ENCODE measurements at regions not wholly inside any gene's neighbourhood (a gene's known extent, or its start where the extent isn't known, plus 50 kb on each side); places are given as distances from the start of the nearest gene placed in this dataset.

DNA sequence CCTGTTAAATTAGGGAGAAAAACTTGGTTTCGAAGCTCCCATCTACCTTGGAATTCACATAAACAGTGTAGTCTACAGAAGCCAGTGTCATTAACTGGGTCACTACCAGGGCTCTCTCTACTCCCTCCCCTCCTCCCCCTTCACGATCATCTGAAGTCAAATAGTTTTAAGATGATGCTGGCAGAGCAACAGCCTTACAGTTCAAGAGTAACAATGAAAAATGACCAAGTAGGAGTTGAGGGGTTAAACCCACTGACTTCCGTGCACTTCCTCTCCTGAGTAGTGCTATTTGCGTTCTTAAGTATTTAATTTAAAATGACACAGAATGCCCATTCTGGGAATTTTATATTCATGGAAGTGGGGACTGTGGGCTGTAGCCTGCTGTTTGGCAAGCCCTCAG is 236.9 kb downstream of the SIPA1L2 start:
- 45 to 65% methylated on average over 4 of the region's 4 CpGs for WGBS, 2 donors
- intact Hi-C loops (cut with DNase I): no loop called here
- Histone ChIP-seq H3K27me3 (no peaks in the 10 kb centered on the region), H3K4me3 (no peak overlapping the region), H3K27ac (no peak overlapping the region), H3K4me1 (peaks cover 0 to 20% (median 0%) of the 10 kb centered on the region in 3 donors), H3K36me3 (peaks cover 0 to 23% (median 0%) of the 10 kb centered on the region in 3 donors), H3K9me3 (no peaks in the 10 kb centered on the region)
- TF ChIP-seq, protein P1, sequence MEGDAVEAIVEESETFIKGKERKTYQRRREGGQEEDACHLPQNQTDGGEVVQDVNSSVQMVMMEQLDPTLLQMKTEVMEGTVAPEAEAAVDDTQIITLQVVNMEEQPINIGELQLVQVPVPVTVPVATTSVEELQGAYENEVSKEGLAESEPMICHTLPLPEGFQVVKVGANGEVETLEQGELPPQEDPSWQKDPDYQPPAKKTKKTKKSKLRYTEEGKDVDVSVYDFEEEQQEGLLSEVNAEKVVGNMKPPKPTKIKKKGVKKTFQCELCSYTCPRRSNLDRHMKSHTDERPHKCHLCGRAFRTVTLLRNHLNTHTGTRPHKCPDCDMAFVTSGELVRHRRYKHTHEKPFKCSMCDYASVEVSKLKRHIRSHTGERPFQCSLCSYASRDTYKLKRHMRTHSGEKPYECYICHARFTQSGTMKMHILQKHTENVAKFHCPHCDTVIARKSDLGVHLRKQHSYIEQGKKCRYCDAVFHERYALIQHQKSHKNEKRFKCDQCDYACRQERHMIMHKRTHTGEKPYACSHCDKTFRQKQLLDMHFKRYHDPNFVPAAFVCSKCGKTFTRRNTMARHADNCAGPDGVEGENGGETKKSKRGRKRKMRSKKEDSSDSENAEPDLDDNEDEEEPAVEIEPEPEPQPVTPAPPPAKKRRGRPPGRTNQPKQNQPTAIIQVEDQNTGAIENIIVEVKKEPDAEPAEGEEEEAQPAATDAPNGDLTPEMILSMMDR (IDR thresholded peaks at IDR 0.05): no peak
- no peak for TF ChIP-seq POLR2A (IDR thresholded peaks at IDR 0.05)
- no peak for DNase-seq

DNA sequence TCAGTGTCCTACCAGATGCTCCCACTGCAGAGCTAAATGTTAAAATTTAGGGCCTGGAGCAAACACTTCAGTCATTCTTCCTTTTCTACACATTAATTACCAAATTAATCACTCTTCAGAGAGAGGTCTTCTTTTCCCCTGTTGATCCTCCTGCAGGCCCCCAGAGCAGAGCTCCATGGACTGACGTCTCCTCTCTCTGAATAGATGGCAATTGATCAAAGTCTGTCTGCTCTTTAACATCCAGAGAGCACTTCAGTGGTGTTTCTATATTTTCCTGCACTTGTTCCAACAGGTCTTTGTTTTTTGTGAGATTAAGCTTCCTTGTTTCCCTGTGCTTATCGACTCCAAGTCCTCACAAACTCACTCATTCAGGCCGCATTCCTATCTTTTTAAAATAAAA is 239.3 kb downstream of the SIPA1L2 start:
- DNase-seq: no peak
- peaks cover 0 to 32% (median 0%) of the 10 kb centered on the region in 3 donors for H3K4me1 ChIP-seq
- WGBS, 2 donors: 30 to 49% methylated on average over 3 of the region's 3 CpGs
- H3K9me3 ChIP-seq: no peaks in the 10 kb centered on the region
- H3K4me3 ChIP-seq: no peak overlapping the region
- TF ChIP-seq POLR2A (IDR thresholded peaks at IDR 0.05): no peak
- TF ChIP-seq, protein P1 (IDR thresholded peaks at IDR 0.05): no peak
- no peak overlapping the region for H3K27ac ChIP-seq
- intact Hi-C loops (cut with DNase I): no loop called here
- H3K27me3 ChIP-seq: no peaks in the 10 kb centered on the region
- H3K36me3 ChIP-seq: no peaks in the 10 kb centered on the region

DNA sequence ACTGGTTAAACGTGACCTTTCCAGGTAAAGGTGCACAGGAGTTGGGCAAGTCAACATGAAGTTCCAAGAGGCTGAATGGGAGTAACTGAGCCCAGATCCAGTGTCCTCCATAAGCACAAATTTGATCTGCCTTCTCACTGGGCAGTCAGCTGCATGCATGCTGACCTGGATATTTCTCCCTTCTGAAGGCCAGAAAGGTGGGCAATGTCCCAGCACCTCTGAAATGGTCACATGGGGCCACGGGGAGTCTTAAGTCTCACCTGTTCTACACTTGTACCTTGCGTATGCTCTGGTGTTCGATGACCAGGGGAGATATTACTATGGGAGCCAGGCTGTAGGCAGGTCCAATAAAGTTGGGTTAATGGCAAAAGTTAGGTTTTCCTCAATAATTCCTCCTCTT is 240.2 kb downstream of the SIPA1L2 start:
- DNase-seq: no peak
- intact Hi-C loops (cut with DNase I): no loop called here
- Histone ChIP-seq H3K9me3 (no peaks in the 10 kb centered on the region), H3K27me3 (no peaks in the 10 kb centered on the region), H3K4me1 (peaks cover 0 to 41% (median 2%) of the 10 kb centered on the region in 3 donors), H3K4me3 (no peak overlapping the region), H3K27ac (no peak overlapping the region), H3K36me3 (no peaks in the 10 kb centered on the region)
- WGBS, 2 donors: 79 to 88% methylated on average over 4 of the region's 4 CpGs
- TF ChIP-seq, protein P1 (IDR thresholded peaks at IDR 0.05): no peak
- no peak for TF ChIP-seq POLR2A (IDR thresholded peaks at IDR 0.05)

DNA sequence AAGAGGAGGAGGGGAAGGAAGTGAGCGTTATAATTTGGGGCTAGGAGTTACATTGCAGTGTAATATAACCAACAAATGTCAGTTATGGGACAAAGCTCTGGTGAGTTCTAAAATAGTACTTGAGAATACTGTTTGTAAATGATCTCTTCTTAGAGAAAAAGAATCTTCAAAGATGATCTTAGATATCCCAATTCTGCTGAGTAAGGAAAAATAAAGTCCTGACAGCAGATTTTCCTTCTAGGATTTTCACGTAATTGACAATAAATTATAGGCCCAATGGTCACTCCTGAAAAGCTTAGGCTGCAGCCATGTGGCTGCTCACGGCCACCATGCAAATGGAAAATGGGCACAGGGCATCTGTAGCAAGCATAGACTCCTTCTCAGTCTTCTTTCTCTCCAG is 241.6 kb downstream of the SIPA1L2 start:
- TF ChIP-seq POLR2A (IDR thresholded peaks at IDR 0.05): no peak
- TF ChIP-seq, protein P1 (IDR thresholded peaks at IDR 0.05): no peak
- WGBS, 2 donors: 82 to 98% methylated on average over 2 to 3 of the region's 3 CpGs

DNA sequence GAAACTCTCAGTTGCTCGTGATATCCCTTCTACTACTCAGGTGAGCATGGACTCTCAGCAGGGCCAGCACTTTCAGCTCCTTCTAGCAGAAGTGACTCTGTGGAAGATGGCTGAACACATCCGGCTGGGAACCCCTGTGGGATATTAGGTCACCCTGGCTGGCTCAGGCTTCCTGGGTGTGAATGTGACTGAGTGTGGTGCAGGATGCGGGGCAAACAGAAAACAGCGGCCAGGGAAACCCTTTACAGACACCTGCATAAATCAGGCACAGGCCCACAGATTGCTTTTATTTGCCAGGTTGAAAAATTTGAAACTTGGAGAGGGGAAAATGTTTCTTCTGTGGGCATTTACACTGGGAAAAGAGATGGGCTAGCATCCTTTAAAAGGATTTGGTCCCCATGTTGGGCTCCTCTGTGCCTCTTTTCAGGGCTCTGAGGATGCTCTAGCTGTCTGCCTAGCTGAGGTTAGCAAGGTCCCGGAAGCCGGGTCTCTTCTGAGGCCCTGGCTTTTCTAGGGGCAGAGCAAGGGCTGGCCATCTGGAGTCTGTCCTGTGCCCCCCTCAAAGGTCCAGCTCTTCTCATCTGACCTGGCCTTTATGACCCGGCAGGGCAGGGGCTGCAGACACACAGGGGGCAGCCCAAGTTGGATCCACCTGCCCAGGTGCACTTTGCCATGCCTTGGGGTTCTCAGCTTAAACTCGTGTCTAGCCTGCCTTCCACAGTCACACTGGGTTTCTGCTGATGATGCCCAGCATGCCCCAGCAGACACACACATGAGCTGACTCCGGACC is 243.0 kb downstream of the SIPA1L2 start:
- H3K4me1 ChIP-seq: peaks cover 0 to 65% (median 8%) of the 10 kb centered on the region in 3 donors
- intact Hi-C loops (cut with DNase I): no loop called here
- H3K36me3 ChIP-seq: no peaks in the 10 kb centered on the region
- TF ChIP-seq POLR2A (IDR thresholded peaks at IDR 0.05): no peak
- TF ChIP-seq, protein P1 (IDR thresholded peaks at IDR 0.05): no peak
- 83 to 88% methylated on average over 6 to 7 of the region's 9 CpGs for WGBS, 2 donors
- H3K4me3 ChIP-seq: no peak overlapping the region
- DNase-seq: no peak
- no peak overlapping the region for H3K27ac ChIP-seq
- H3K27me3 ChIP-seq: no peaks in the 10 kb centered on the region
- H3K9me3 ChIP-seq: no peaks in the 10 kb centered on the region

More for the DNA sequence above, 241.6 kb downstream of the SIPA1L2 start:
- no peaks in the 10 kb centered on the region for H3K27me3 ChIP-seq
- intact Hi-C loops (cut with DNase I): no loop called here
- H3K9me3 ChIP-seq: no peaks in the 10 kb centered on the region
- no peak for DNase-seq
- no peak overlapping the region for H3K27ac ChIP-seq
- H3K4me1 ChIP-seq: peaks cover 0 to 55% (median 8%) of the 10 kb centered on the region in 3 donors
- H3K36me3 ChIP-seq: no peaks in the 10 kb centered on the region
- no peak overlapping the region for H3K4me3 ChIP-seq
